WTC11 (cell line): ENCODE measurements at regions not wholly inside any gene's neighbourhood (a gene's known extent, or its start where the extent isn't known, plus 50 kb on each side); places are given as distances from the start of the nearest gene placed in this dataset.
A peak's percentile ranks its signal among the peaks of the same experiment; 100 is the strongest.

Source experiments
- ATAC-seq: fragments of 200-7000 bp; cut with Tn5 transposase; 2 replicates; pipeline ENCODE4 v1.10.0; 2021; ENCODE audit warnings: mild to moderate bottlenecking, moderate library complexity
- CTCF ChIA-PET: fragments of 300-600 bp; sonication (Branson Sonifier 250); formaldehyde crosslinking; loops from one replicate; lab custom pipeline; 2021; ENCODE audit warnings: antibody characterized with exemption; lab: Charles Lee
- POLR2A ChIA-PET: fragments of 350-600 bp; sonication (Branson Sonifier 250); formaldehyde crosslinking; loops from one replicate; lab custom pipeline; 2021; ENCODE audit warnings: antibody characterized with exemption; lab: Charles Lee
- DNase-seq: peaks from one replicate; pipeline ENCODE4 v3.0.0; 2021; ENCODE audit warnings: low spot score
- H3K27ac Mint-ChIP-seq: 2 replicates; pipeline ENCODE4 v1.8.0; 2021; ENCODE audit warnings: mixed read lengths
- H3K27me3 Mint-ChIP-seq: 2 replicates; pipeline ENCODE4 v1.8.0; 2021; ENCODE audit warnings: low read depth, mild to moderate bottlenecking, moderate library complexity, mixed read lengths
- H3K36me3 Mint-ChIP-seq: 2 replicates; pipeline ENCODE4 v1.8.0; 2021; ENCODE audit warnings: mixed read lengths
- H3K4me1 Mint-ChIP-seq: 2 replicates; pipeline ENCODE4 v1.8.0; 2022; ENCODE audit warnings: mixed read lengths
- H3K4me3 Mint-ChIP-seq: 2 replicates; pipeline ENCODE4 v1.8.0; 2021; ENCODE audit warnings: mild to moderate bottlenecking, moderate library complexity, mixed read lengths
- H3K9me3 Mint-ChIP-seq: 2 replicates; pipeline ENCODE4 v1.8.0; 2021; ENCODE audit warnings: mixed read lengths
- CBFB ChIP-seq: sonication (generic); formaldehyde crosslinking; IDR thresholded peaks from 2 replicates; pipeline ENCODE4 v1.8.1; 2022; ENCODE audit warnings: mild to moderate bottlenecking, low read depth, missing genetic modification reagents
- CTCF ChIP-seq: fragments of 200-600 bp; IDR thresholded peaks from 2 replicates; pipeline ENCODE4 v1.8.0; 2022; ENCODE audit warnings: antibody characterized with exemption
- E2F4 ChIP-seq: sonication (generic); formaldehyde crosslinking; IDR thresholded peaks from 2 replicates; pipeline ENCODE4 v1.8.1; 2022; ENCODE audit warnings: low read depth, mild to moderate bottlenecking, moderate library complexity, missing genetic modification reagents, borderline replicate concordance
- ERG ChIP-seq: fragments of 250-450 bp; sonication (Bioruptor Pico); IDR thresholded peaks from 2 replicates; pipeline ENCODE4 v1.8.0; 2021; ENCODE audit warnings: mild to moderate bottlenecking
- ESRRA ChIP-seq: sonication (generic); formaldehyde crosslinking; IDR thresholded peaks from 2 replicates; pipeline ENCODE4 v1.8.1; 2022; ENCODE audit warnings: mild to moderate bottlenecking, missing genetic modification reagents, borderline replicate concordance
- FOXJ3 ChIP-seq: sonication (generic); formaldehyde crosslinking; IDR thresholded peaks from 2 replicates; pipeline ENCODE4 v1.9.0; 2021; ENCODE audit warnings: missing genetic modification reagents, mild to moderate bottlenecking, borderline replicate concordance
- FOXP4 ChIP-seq: sonication (generic); formaldehyde crosslinking; IDR thresholded peaks from 2 replicates; pipeline ENCODE4 v1.8.0; 2022; ENCODE audit warnings: mild to moderate bottlenecking, missing genetic modification reagents
- GABPB1 ChIP-seq: sonication (generic); formaldehyde crosslinking; IDR thresholded peaks from 2 replicates; pipeline ENCODE4 v1.8.1; 2023; ENCODE audit warnings: mild to moderate bottlenecking, missing genetic modification reagents
- GRHL2 ChIP-seq: fragments of 250-450 bp; sonication (Bioruptor Pico); IDR thresholded peaks from 2 replicates; pipeline ENCODE4 v1.8.0; 2022; ENCODE audit warnings: mild to moderate bottlenecking, moderate library complexity; ENCODE audit not compliant: insufficient replicate concordance, severe bottlenecking
- GTF2I ChIP-seq: fragments of 250-450 bp; sonication (Bioruptor Pico); conservative IDR thresholded peaks from 2 replicates; pipeline ENCODE4 v1.4.0; 2021; ENCODE audit warnings: mild to moderate bottlenecking
- KAT7 ChIP-seq: sonication (generic); formaldehyde crosslinking; IDR thresholded peaks from 2 replicates; pipeline ENCODE4 v1.8.1; 2023; ENCODE audit warnings: missing genetic modification reagents, mild to moderate bottlenecking, borderline replicate concordance
- MLX ChIP-seq: sonication (generic); formaldehyde crosslinking; IDR thresholded peaks from 2 replicates; pipeline ENCODE4 v1.8.1; 2023; ENCODE audit warnings: mild to moderate bottlenecking, missing genetic modification reagents, moderate library complexity
- MYBL2 ChIP-seq: sonication (generic); formaldehyde crosslinking; IDR thresholded peaks from 2 replicates; pipeline ENCODE4 v1.8.1; 2023; ENCODE audit warnings: mild to moderate bottlenecking, moderate library complexity, missing genetic modification reagents
- NFE2L1 ChIP-seq: sonication (generic); formaldehyde crosslinking; IDR thresholded peaks from 2 replicates; pipeline ENCODE4 v1.8.1; 2023; ENCODE audit warnings: missing genetic modification reagents
- NR1H2 ChIP-seq: sonication (generic); formaldehyde crosslinking; IDR thresholded peaks from 2 replicates; pipeline ENCODE4 v1.9.0; 2021; ENCODE audit warnings: mild to moderate bottlenecking, moderate library complexity, missing genetic modification reagents
- NR3C1 ChIP-seq: sonication (generic); formaldehyde crosslinking; conservative IDR thresholded peaks from 2 replicates; pipeline ENCODE4 v1.8.1; 2023; ENCODE audit warnings: low read depth, mild to moderate bottlenecking, missing genetic modification reagents
- PREB ChIP-seq: sonication (generic); formaldehyde crosslinking; IDR thresholded peaks from 2 replicates; pipeline ENCODE4 v1.8.1; 2022; ENCODE audit warnings: mild to moderate bottlenecking, missing genetic modification reagents, moderate library complexity, borderline replicate concordance
- SP1 ChIP-seq: sonication (generic); formaldehyde crosslinking; conservative IDR thresholded peaks from 2 replicates; pipeline ENCODE4 v1.8.1; 2022; ENCODE audit warnings: missing genetic modification reagents
- TCF7 ChIP-seq: sonication (generic); formaldehyde crosslinking; IDR thresholded peaks from 2 replicates; pipeline ENCODE4 v1.8.0; 2022; ENCODE audit warnings: mild to moderate bottlenecking, low read depth, missing genetic modification reagents, moderate library complexity
- TEAD1 ChIP-seq: sonication (generic); formaldehyde crosslinking; IDR thresholded peaks from 2 replicates; pipeline ENCODE4 v1.8.0; 2022; ENCODE audit warnings: mild to moderate bottlenecking, missing genetic modification reagents
- TEAD4 ChIP-seq: sonication (generic); formaldehyde crosslinking; IDR thresholded peaks from 2 replicates; pipeline ENCODE4 v1.8.0; 2022; ENCODE audit warnings: mild to moderate bottlenecking, missing genetic modification reagents
- TP53 ChIP-seq: sonication (generic); formaldehyde crosslinking; IDR thresholded peaks from 2 replicates; pipeline ENCODE4 v1.8.1; 2023; ENCODE audit warnings: mild to moderate bottlenecking, missing genetic modification reagents
- ZNF121 ChIP-seq: sonication (generic); formaldehyde crosslinking; IDR thresholded peaks from 2 replicates; pipeline ENCODE4 v1.8.0; 2023; ENCODE audit warnings: missing genetic modification reagents
- ZNF396 ChIP-seq: fragments of 250-450 bp; sonication (Bioruptor Pico); IDR thresholded peaks from 2 replicates; pipeline ENCODE4 v1.8.0; 2021; ENCODE audit warnings: mild to moderate bottlenecking, moderate library complexity, borderline replicate concordance
- ZNF416 ChIP-seq: fragments of 250-450 bp; sonication (Bioruptor Pico); IDR thresholded peaks from 2 replicates; pipeline ENCODE4 v1.9.0; 2021; ENCODE audit warnings: mild to moderate bottlenecking, inconsistent platforms
- ZNF671 ChIP-seq: fragments of 250-450 bp; sonication (Bioruptor Pico); IDR thresholded peaks from 2 replicates; pipeline ENCODE4 v1.8.0; 2021; ENCODE audit warnings: mild to moderate bottlenecking

- CTCF ChIA-PET = no interaction called here
- Mint-ChIP-seq H3K4me3 (no peak overlapping the region), H3K36me3 (no peaks in the 10 kb centered on the region; the same call in 1 of the 2 replicates), H3K9me3 (peaks cover 8% of the 10 kb centered on the region), H3K27me3 (no peaks in the 10 kb centered on the region), H3K4me1 (peaks cover 9% of the 10 kb centered on the region), H3K27ac (no peak overlapping the region)
- POLR2A ChIA-PET = no interaction called here
- TF ChIP-seq NR3C1 (CRISPR knock-in tag) (no peak), ZNF416 (CRISPR knock-in tag) (no peak), NR1H2 (CRISPR knock-in tag) (no peak), FOXP4 (CRISPR knock-in tag) (no peak), TEAD1 (CRISPR knock-in tag) (no peak), ZNF671 (CRISPR knock-in tag) (no peak), GRHL2 (CRISPR knock-in tag) (no peak), CTCF (no peak), MLX (CRISPR knock-in tag) (no peak), SP1 (no peak), GTF2I (CRISPR knock-in tag) (no peak), CBFB (no peak)
- ATAC-seq = peak; percentile 86
- DNase-seq = peak; percentile 28
These were observed 1516.4 kb downstream of the EFNA5 start for GRCh38 chr5:106154280-106154716.

- no peak overlapping the region for H3K4me3 Mint-ChIP-seq
- no peak for DNase-seq
- TF ChIP-seq TP53 (CRISPR knock-in tag) (no peak), TEAD4 (CRISPR knock-in tag) (no peak), ZNF121 (CRISPR knock-in tag) (no peak), PREB (no peak), MYBL2 (CRISPR knock-in tag) (no peak), TCF7 (CRISPR knock-in tag) (no peak), E2F4 (no peak), ESRRA (CRISPR knock-in tag) (no peak), ERG (no peak), GABPB1 (CRISPR knock-in tag) (no peak), NFE2L1 (CRISPR knock-in tag) (no peak), ZNF396 (CRISPR knock-in tag) (no peak), FOXJ3 (no peak), KAT7 (CRISPR knock-in tag) (no peak), MLX (CRISPR knock-in tag) (no peak)
- H3K36me3 Mint-ChIP-seq = peaks cover 3% of the 10 kb centered on the region; the same call in 1 of the 2 replicates
- H3K4me1 Mint-ChIP-seq = no peaks in the 10 kb centered on the region; the same call in 1 of the 2 replicates
- H3K9me3 Mint-ChIP-seq = peaks cover 11% of the 10 kb centered on the region
- ChIA-PET CTCF (no interaction called here), POLR2A (no interaction called here)
- no peaks in the 10 kb centered on the region for H3K27me3 Mint-ChIP-seq
- no peak overlapping the region for H3K27ac Mint-ChIP-seq
- no peak for ATAC-seq
These were observed 1518.2 kb downstream of the EFNA5 start for GRCh38 chr5:106152569-106152968.
